ENCODE measurements at regions not wholly inside any gene's neighbourhood (a gene's known extent, or its start where the extent isn't known, plus 50 kb on each side); places are given as distances from the start of the nearest gene placed in this dataset.

- DNase-seq: no peak
Measured at GRCh38 chr1:94731891-94732290, 88.3 kb upstream of the SLC44A3 start.

GRCh38 chr1:94730450-94730849 is 89.7 kb upstream of the SLC44A3 start:
- DNase-seq: no peak

GRCh38 chr1:94729267-94729666 is 90.9 kb upstream of the SLC44A3 start:
- no peak for DNase-seq

GRCh38 chr1:94727846-94728715 is 92.1 kb upstream of the SLC44A3 start:
- DNase-seq: no peak

- DNase-seq: no peak
Measured at GRCh38 chr1:94726981-94727685, 93.0 kb upstream of the SLC44A3 start.

GRCh38 chr1:94725566-94725965 is 94.6 kb upstream of the SLC44A3 start:
- DNase-seq: no peak

- no peak for DNase-seq
Measured at GRCh38 chr1:94723894-94724293, 96.3 kb upstream of the SLC44A3 start.

- DNase-seq: no peak
Measured at GRCh38 chr1:94723463-94723862, 96.7 kb upstream of the SLC44A3 start.

- no peak for DNase-seq
Measured at GRCh38 chr1:94722181-94722580, 98.0 kb upstream of the SLC44A3 start.

GRCh38 chr1:94721240-94721639 is 98.9 kb upstream of the SLC44A3 start:
- DNase-seq: no peak

- no peak for DNase-seq
Measured at GRCh38 chr1:94719926-94720793, 100.0 kb upstream of the SLC44A3 start.

GRCh38 chr1:94716965-94717364 is 103.2 kb upstream of the SLC44A3 start:
- DNase-seq: no peak

- no peak for DNase-seq
Measured at GRCh38 chr1:94715321-94715720, 104.8 kb upstream of the SLC44A3 start.

- no peak for DNase-seq
Measured at GRCh38 chr1:94714552-94714951, 105.6 kb upstream of the SLC44A3 start.

GRCh38 chr1:94714152-94714551 is 106.0 kb upstream of the SLC44A3 start:
- no peak for DNase-seq

GRCh38 chr1:94713472-94714141 is 106.5 kb upstream of the SLC44A3 start:
- peak; percentile 31 for DNase-seq

GRCh38 chr1:94709891-94710581 is 110.1 kb upstream of the SLC44A3 start:
- no peak for DNase-seq

GRCh38 chr1:94708811-94709210 is 111.3 kb upstream of the SLC44A3 start:
- DNase-seq: no peak

GRCh38 chr1:94708299-94708685 is 111.9 kb upstream of the SLC44A3 start:
- DNase-seq: no peak

- no peak for DNase-seq
Measured at GRCh38 chr1:94707321-94708298, 112.5 kb upstream of the SLC44A3 start.

- no peak for DNase-seq
Measured at GRCh38 chr1:94702442-94702815, 117.7 kb upstream of the SLC44A3 start.
